ENCODE measurements at regions not wholly inside any gene's neighbourhood (a gene's known extent, or its start where the extent isn't known, plus 50 kb on each side); places are given as distances from the start of the nearest gene placed in this dataset.

DNA sequence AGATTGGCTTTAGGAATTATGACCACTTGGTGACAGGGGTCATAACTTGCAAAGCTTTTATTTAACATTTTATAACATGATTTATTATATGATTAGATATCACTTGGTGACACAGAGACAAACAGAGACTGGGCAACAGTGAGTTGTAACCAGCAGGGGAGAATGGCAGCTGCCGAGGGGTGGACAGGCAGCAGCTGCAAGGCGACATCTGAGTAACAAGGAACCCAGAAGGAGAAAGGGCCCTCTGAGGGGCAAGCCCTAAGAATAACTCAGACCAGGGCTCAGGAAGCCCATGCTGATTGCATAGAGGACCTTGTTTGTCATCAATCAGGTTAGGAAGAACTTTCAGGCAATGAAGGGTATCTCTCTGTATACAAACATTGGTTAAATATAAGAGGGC is 339.9 kb upstream of the SOX11 start:
- TF ChIP-seq, protein P1, sequence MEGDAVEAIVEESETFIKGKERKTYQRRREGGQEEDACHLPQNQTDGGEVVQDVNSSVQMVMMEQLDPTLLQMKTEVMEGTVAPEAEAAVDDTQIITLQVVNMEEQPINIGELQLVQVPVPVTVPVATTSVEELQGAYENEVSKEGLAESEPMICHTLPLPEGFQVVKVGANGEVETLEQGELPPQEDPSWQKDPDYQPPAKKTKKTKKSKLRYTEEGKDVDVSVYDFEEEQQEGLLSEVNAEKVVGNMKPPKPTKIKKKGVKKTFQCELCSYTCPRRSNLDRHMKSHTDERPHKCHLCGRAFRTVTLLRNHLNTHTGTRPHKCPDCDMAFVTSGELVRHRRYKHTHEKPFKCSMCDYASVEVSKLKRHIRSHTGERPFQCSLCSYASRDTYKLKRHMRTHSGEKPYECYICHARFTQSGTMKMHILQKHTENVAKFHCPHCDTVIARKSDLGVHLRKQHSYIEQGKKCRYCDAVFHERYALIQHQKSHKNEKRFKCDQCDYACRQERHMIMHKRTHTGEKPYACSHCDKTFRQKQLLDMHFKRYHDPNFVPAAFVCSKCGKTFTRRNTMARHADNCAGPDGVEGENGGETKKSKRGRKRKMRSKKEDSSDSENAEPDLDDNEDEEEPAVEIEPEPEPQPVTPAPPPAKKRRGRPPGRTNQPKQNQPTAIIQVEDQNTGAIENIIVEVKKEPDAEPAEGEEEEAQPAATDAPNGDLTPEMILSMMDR (IDR thresholded peaks at IDR 0.05; ENCODE audit: low read depth, low read length): no peak
- Histone ChIP-seq H3K4me3 (ENCODE audit: low read depth, low read length) (no peak overlapping the region), H3K27ac (no peak overlapping the region), H3K27me3 (ENCODE audit: insufficient read depth, low read depth, severe bottlenecking) (no peaks in the 10 kb centered on the region), H3K9me3 (ENCODE audit: severe bottlenecking) (no peaks in the 10 kb centered on the region), H3K36me3 (no peaks in the 10 kb centered on the region)
- DNase-seq: no peak

DNA sequence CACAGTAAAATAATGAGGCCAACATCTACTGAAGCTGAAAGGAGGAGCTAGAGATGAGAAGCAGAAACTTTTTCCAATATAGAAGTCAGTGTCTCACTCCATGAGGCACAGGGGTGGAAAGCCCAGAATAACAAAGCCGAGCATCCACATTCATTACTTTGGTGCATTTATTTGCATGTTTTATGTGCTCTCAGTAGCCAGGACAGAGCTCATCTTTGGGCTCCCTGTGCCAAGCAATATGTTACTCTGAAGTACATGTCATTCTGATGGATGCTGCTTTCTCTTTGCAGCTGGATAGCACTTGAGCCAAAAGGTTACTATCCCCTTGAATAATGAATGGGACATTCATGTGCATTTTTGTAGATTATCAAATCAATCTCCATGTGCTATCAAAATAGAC is 338.6 kb upstream of the SOX11 start:
- TF ChIP-seq, protein P1 (IDR thresholded peaks at IDR 0.05; ENCODE audit: low read depth, low read length): no peak
- no peak overlapping the region for H3K4me3 ChIP-seq (ENCODE audit: low read depth, low read length)

DNA sequence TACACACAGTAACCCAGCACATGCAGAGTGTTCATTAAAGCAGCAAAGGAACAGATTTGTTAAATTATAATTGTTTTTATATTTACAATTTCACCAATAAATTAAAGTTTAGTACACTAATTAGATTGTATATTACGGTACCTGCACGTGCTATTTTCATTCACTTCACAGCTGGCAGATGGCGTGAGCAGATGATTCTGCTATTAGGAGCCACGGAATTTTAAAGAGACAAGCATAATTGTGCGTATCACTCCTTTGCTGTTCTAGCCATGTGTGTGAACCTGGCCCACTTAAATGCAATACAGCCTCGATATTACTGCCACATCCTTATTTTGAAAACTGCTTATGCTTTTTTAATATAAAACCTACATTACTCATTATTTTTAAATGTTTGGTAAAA is 332.8 kb upstream of the SOX11 start:
- Histone ChIP-seq H3K27me3 (ENCODE audit: insufficient read depth, low read depth, severe bottlenecking) (no peaks in the 10 kb centered on the region), H3K9me3 (ENCODE audit: severe bottlenecking) (no peaks in the 10 kb centered on the region), H3K36me3 (no peaks in the 10 kb centered on the region), H3K4me3 (ENCODE audit: low read depth, low read length) (no peak overlapping the region), H3K27ac (no peak overlapping the region)
- TF ChIP-seq, protein P1 (IDR thresholded peaks at IDR 0.05; ENCODE audit: low read depth, low read length): no peak
- DNase-seq: no peak

More for the DNA sequence above, 338.6 kb upstream of the SOX11 start:
- Histone ChIP-seq H3K27ac (no peak overlapping the region), H3K9me3 (ENCODE audit: severe bottlenecking) (no peaks in the 10 kb centered on the region), H3K36me3 (no peaks in the 10 kb centered on the region), H3K27me3 (ENCODE audit: insufficient read depth, low read depth, severe bottlenecking) (no peaks in the 10 kb centered on the region)
- DNase-seq: no peak

DNA sequence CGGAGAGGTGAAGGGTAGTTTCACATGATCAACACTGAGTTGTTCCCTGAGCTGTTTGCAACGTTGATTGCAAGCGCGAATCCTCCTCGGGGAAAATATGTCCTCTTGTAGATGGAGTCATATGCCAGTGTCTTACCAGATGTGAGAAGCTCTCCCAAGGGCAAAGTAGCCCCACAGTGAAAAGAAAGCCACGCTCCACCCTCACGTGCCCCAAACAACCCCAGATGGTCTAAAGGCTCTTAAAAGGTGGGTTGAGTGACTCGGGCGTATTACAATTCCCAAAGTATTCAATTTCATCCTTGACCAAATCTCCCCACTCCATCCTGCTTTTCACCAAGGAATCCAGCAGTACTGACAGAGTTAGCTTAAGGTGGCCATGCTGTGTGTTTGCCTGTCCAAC is 332.1 kb upstream of the SOX11 start:
- Histone ChIP-seq H3K4me3 (ENCODE audit: low read depth, low read length) (no peak overlapping the region), H3K27me3 (ENCODE audit: insufficient read depth, low read depth, severe bottlenecking) (no peaks in the 10 kb centered on the region), H3K27ac (no peak overlapping the region), H3K9me3 (ENCODE audit: severe bottlenecking) (no peaks in the 10 kb centered on the region), H3K36me3 (no peaks in the 10 kb centered on the region)
- DNase-seq: no peak
- TF ChIP-seq, protein P1 (IDR thresholded peaks at IDR 0.05; ENCODE audit: low read depth, low read length): no peak

DNA sequence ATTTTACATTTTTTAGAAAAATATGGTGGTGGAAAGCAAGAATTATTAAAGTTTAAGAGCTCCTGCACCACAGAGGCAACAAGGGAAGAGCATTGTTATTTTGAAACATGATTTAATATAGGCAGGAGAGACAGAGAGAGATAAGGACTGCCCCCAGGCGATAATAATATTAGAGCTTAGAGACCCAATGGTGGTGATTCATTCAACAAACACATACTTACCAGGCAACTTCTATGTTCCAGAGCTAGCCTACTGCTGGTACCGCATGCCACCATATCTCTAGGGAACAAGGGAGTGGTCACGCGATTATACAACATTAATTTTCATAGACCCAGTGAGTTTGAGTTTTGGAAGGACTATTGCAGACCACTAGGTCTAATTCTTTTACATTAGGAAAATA is 327.8 kb upstream of the SOX11 start:
- TF ChIP-seq, protein P1 (IDR thresholded peaks at IDR 0.05; ENCODE audit: low read depth, low read length): no peak
- Histone ChIP-seq H3K36me3 (no peaks in the 10 kb centered on the region), H3K9me3 (ENCODE audit: severe bottlenecking) (no peaks in the 10 kb centered on the region), H3K4me3 (ENCODE audit: low read depth, low read length) (no peak overlapping the region), H3K27me3 (ENCODE audit: insufficient read depth, low read depth, severe bottlenecking) (no peaks in the 10 kb centered on the region), H3K27ac (no peak overlapping the region)
- no peak for DNase-seq

DNA sequence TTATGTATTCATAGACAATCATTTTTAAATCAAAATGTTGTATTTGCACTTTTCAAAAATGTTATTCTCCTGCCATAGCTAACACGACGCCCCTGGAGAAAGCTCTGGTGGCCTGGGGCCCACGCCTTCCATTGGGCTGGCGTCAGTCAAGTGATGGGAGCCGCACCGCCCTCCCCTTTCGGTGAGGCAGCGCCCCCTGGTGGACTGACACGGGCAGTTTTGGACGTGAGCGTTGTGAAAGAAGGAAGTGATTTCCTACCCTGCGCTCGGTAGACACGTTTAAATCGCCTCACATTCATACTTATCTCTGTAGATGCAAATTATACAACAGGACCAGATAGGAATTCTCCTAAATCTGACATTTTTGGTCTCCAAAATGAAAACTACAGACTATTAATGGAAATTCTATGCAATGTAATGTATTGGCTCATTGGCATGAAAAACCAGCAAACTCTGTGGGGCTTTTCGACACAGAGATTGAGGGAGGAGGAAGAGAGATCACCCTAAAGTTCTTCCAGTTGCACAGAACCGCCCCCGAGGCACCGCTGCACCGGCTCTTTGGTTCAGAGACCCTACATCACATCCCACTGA is 326.2 kb upstream of the SOX11 start:
- H3K27ac ChIP-seq: peak overlapping the region; percentile 11; the same call in 1 of the 2 replicates
- no peaks in the 10 kb centered on the region for H3K36me3 ChIP-seq
- TF ChIP-seq, protein P1 (IDR thresholded peaks at IDR 0.05; ENCODE audit: low read depth, low read length): peak; percentile 90
- no peaks in the 10 kb centered on the region for H3K9me3 ChIP-seq (ENCODE audit: severe bottlenecking)
- peak; percentile 91 for DNase-seq
- no peaks in the 10 kb centered on the region for H3K27me3 ChIP-seq (ENCODE audit: insufficient read depth, low read depth, severe bottlenecking)
- no peak overlapping the region for H3K4me3 ChIP-seq (ENCODE audit: low read depth, low read length)

All from WERI-Rb-1 (cell line).